ENCODE measurements at regions not wholly inside any gene's neighbourhood (a gene's known extent, or its start where the extent isn't known, plus 50 kb on each side); places are given as distances from the start of the nearest gene placed in this dataset.
"Not testable (repeated sequence)": the region's sequence is repeated elsewhere in the genome, so short reads cannot be mapped to it uniquely, and the experiment has no call there.

- no peak for DNase-seq (ENCODE audit: low spot score)
These were observed 497.9 kb upstream of the MAGEB18 start for GRCh38 chrX:25640276-25640675.

DNA sequence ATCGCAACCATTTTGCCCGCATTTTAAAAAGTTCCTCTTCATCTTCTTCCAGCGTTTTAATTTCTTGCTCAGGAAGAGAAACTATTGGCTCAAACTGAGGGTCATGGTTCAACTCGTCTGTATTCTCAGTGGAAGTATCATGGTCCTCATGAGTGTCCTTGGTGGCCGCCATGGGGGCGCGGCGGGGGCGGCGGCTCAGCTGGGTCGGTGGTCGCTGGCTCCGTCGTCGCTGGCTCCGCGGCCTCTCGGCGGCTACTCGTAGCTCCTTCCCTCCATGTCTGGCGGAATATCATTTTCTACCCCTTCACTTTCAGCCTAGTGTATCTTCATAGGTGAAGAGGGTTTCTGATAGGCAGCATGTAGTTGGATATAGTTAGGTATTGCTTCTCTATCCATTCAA is 492.0 kb upstream of the MAGEB18 start:
- no peak for DNase-seq (ENCODE audit: low spot score)

- no peak for DNase-seq (ENCODE audit: low spot score)
These were observed 489.4 kb upstream of the MAGEB18 start for GRCh38 chrX:25648790-25649189.

DNA sequence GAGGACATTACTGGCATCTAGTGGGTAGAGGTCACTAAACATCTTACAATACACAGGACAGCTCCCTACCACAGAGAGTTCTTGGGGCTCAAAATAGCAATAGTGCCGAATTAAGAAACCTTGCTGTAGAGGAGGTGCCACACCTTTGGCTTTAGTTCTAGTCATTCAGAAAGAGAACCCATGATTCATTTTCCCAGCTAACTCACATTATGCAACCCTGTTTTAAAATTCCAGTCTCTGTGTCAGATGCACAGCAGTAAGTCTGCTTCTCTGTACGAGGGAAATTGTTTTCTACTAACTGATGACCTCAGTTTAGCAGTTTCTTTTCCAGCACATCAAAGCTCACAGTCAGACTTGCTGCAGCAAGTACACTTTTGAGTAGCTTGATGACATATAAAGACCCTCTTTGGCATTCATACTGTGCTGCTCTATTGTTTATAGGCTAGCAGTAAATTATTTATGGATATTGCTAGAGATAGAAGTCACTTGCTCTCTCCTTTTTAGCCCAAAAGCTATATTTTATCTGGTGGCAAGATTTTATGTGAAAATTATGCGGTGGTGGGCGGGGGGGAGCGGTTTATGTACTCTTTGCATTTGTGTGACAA is 487.8 kb upstream of the MAGEB18 start:
- DNase-seq (ENCODE audit: low spot score), result no peak

GRCh38 chrX:25659317-25659716 is 478.8 kb upstream of the MAGEB18 start:
- no peak for DNase-seq (ENCODE audit: low spot score)

DNA sequence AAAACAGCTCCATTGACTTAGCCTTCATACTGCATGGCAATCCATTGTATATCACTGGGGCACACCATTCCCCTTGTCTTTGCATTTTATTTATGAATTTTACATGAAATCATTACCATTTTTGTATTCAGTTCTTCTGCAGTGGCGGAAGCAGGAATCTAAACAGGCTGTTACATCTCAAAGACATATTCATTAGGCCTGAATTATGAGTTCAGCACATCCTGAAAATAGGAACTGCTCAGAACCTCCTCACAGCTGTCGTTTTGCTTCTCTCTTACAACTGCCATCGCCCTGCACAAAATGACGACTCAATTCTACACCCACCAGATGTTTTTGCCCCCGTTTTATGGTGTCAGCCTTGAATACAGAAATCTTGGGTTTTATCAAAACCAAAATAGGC is 474.4 kb upstream of the MAGEB18 start:
- DNase-seq (ENCODE audit: low spot score), result no peak

- DNase-seq (ENCODE audit: low spot score), result no peak
These were observed 472.7 kb upstream of the MAGEB18 start for GRCh38 chrX:25665431-25665830.

DNA sequence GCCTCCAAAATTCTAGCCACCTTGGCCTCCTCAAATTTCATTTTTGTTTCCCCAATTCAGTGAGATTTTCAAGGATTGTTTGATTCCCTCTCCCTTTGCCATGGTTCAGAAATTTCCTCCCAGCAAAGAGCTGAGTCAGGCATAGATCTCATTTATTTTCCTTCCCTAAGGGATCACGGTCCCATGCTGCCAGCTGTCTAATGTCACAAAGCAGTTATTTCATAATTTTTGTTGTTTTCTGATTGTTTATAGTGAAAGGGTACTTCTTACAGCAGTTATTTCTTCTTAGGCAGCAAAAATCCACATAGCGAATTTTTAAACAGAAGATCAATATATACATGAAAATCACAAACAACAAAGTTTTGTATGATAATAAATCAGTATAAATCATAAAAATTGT is 470.5 kb upstream of the MAGEB18 start:
- DNase-seq (ENCODE audit: low spot score), result no peak

GRCh38 chrX:25674776-25675175 is 463.4 kb upstream of the MAGEB18 start:
- DNase-seq (ENCODE audit: low spot score), result no peak

- DNase-seq (ENCODE audit: low spot score), result no peak
These were observed 436.3 kb upstream of the MAGEB18 start for GRCh38 chrX:25701876-25702275.

GRCh38 chrX:25717122-25717521 is 421.0 kb upstream of the MAGEB18 start:
- DNase-seq (ENCODE audit: low spot score), result no peak

DNA sequence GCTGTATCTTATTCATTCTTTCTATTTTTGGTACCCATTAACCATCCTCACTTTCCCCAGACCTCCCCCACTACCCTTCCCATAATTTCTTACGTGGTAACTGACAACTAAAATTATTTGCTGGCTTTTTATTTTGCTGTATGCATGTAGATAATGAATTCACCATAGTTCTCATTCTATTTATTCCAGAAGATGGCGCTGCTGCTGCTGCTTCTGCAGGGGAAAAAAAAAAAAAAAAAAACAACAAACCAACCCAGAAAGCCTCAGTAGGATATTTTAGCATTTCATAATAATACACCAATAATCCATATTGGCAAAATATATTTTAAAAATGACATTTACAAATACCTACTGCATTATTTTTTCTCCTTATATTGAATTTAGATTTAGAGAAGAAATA is 416.6 kb upstream of the MAGEB18 start:
- peak; percentile 1 for DNase-seq (ENCODE audit: low spot score)

DNA sequence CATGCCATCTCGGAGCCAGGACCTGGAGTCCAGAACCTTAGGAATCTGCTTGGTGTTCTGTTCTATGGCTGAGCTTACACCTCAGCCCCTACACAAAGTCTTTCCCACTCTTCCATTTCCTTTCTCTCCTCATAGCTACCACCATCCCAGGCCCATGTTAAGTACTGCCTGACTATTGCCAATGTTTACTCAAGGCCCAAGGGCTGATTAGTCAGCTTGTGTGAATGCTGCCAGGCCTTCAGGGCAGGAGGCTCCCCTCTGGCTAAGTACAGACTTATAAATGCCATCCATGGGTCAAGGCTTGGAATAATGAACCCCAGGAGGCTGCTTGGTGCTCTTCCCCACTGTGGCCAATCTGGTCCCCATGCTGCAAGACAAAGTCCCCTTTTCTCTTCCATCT is 411.6 kb upstream of the MAGEB18 start:
- no peak for DNase-seq (ENCODE audit: low spot score)

- no peak for DNase-seq (ENCODE audit: low spot score)
These were observed 405.0 kb upstream of the MAGEB18 start for GRCh38 chrX:25733148-25733547.

GRCh38 chrX:25737540-25737939 is 400.6 kb upstream of the MAGEB18 start:
- DNase-seq (ENCODE audit: low spot score), result no peak

DNA sequence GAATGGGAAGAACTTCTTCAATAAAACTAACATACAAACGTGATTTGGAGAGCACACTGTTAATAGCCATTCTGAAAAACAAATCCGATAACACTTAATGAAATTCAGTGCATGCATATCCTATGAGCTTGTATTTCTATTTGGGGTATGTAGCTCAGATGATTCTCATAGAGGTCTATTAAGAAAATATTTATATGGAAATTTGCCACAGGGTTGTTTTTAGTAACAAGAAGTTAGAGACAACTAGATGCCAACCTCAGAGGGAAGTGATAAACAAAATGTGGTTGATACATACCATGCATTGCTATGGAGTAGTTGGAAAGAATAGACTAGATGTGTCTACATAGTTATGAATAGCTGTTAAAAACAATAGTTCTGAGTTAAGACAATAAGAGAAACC is 395.8 kb upstream of the MAGEB18 start:
- DNase-seq (ENCODE audit: low spot score), result no peak

DNA sequence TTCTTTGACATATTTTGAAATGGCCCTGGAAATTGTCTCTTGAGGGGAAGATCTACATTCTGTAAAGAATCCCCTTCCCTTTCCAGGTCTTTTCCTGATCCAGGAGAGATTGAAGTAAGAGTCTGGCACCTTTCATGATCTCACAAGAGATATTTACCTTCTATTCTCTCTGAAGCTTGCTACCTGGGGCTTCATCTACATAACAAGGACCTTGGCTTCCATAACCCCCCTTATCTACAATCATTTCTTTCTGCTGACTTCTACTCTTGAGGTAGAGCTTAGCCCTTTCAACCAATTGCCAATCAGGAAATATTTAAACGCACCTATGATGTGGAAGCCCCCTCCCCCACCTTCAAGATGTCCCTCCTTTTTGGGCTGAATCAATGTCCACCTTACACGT is 383.7 kb upstream of the MAGEB18 start:
- DNase-seq (ENCODE audit: low spot score), result no peak

- no peak for DNase-seq (ENCODE audit: low spot score)
These were observed 382.9 kb upstream of the MAGEB18 start for GRCh38 chrX:25755194-25755593.

DNA sequence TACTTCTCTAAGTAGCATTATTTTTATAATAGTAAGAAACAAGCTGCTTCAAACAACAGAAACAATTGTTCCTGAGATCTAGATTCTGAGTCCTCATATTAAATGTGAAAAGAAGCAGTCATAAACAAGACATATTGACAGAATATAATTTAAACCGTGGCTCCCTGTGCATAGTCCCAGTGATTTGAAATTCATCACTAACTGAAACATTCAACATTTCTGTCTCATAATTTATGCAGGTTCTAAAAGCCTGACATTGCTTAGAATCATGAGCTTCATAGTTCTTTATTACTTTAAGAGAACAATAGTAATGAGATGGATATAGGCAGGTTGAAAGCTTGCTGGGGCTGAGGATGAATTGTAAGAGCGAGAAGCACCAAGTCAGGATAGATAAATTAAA is 375.5 kb upstream of the MAGEB18 start:
- no peak for DNase-seq (ENCODE audit: low spot score)

DNA sequence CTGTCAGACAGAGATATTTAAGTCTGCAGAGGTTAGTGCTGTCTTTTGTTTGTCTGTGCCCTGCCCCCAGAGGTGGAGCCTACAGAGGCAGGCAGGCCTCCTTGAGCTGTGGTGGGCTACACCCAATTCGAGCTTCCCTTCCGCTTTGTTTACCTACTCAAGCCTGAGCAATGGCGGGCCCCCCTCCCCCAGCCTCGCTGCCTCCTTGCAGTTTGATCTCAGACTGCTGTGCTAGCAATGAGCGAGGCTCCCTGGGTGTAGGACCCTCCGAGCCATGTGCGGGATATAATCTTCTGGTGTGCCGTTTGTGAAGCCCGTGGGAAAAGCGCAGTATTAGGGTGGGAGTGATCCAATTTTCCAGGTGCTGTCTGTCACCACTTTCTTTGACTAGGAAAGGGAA is 366.3 kb upstream of the MAGEB18 start:
- not testable (repeated sequence) for DNase-seq (ENCODE audit: low spot score)

- DNase-seq (ENCODE audit: low spot score), result not testable (repeated sequence)
These were observed 340.3 kb upstream of the MAGEB18 start for GRCh38 chrX:25797796-25798195.

DNA sequence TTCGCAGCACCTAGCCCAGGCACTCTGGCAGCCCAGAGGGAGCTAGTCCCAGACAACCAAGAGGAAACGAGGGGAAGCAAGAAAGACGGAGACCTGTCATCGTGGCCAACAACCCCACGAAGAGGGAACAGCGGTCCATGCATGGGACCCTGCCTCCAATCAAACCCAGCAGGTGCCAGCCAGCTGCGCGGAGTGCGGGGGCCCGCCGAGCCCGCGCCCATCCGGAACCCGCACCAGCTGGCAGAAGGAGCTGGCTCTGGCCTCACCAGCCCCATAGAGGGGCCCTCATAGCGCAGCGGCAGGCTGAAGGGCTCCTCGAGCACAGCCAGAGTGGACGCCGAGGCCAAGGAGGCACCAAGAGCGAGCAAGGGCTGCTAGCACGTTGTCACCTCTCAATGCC is 332.4 kb upstream of the MAGEB18 start:
- no peak for DNase-seq (ENCODE audit: low spot score)

DNA sequence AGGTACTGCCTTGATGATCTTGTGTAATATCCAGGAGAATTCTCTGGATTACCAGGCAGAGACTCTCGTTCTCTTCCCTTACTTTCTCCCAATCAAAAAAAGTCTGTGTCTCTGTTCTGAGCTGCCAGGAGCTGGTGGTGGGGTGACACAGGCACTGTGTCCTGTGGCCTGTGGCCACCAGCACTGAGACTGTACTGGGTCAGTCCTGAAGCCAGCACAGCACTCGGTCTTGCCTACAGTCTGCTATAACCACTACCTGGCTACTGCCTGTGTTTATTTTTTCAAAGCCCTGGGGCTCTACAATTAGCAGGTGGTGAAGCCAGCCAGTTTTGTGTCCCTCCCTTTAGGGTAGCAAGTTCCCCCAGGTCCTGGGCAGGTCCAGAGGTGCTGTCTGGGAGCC is 331.1 kb upstream of the MAGEB18 start:
- DNase-seq (ENCODE audit: low spot score), result no peak

DNA sequence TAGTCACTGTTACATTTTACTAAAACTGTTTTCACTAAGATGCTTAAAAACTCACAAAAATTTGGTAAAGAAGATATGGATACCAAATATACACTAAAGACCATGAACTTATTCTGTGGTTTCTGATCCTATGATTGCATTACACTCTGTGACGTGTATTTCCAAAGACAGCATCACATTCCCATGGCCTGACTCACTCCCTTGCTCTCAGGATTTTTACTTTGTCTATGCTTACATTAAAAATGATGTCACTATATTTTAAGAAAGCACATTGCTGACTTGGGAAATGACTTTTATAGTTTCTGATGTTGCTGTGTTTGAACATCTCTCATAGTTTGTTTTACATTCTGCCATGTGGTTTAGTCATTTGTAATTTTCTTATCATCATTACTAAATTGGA is 327.9 kb upstream of the MAGEB18 start:
- no peak for DNase-seq (ENCODE audit: low spot score)

- no peak for DNase-seq (ENCODE audit: low spot score)
These were observed 318.3 kb upstream of the MAGEB18 start for GRCh38 chrX:25819879-25820278.
